Pancreas (tissue), 10 donors: ENCODE measurements at regions not wholly inside any gene's neighbourhood (a gene's known extent, or its start where the extent isn't known, plus 50 kb on each side); places are given as distances from the start of the nearest gene placed in this dataset.

Source experiments
- ATAC-seq, 4 donors: fragments of 200-7000 bp; cut with Tn5 transposase; one replicate each; pipeline versions ENCODE4 v1.8.0 to v1.9.1; 2020; ENCODE audit warnings: mild to moderate bottlenecking in 4 of 4, moderate library complexity in 4 of 4
- DNase-seq, 6 donors: peaks; one replicate each; pipeline ENCODE4 v3.0.0-alpha.2; 2020
- FAIRE-seq: peaks from 2 replicates; lab custom pipeline; 2012; peaks lifted over from hg19 to GRCh38; lab: Jason Lieb, UNC
- H3K27ac ChIP-seq, 4 donors: fragments of 200-600 bp; sonication (generic); 1 replicate in 3 of 4; 2 replicates in 1 of 4; pipeline versions ENCODE4 v1.5.0 to v1.8.0; 2020
- H3K27me3 ChIP-seq, 4 donors: fragments of 200-600 bp; one replicate each; pipeline ENCODE4 v1.8.0; 2021
- H3K36me3 ChIP-seq, 3 donors: fragments of 200-600 bp; sonication (generic) in 1 of 3; one replicate each; pipeline versions ENCODE4 v1.5.0 to v1.8.0; 2020 to 2021
- H3K4me1 ChIP-seq, 3 donors: fragments of 200-600 bp; one replicate each; pipeline ENCODE4 v1.8.0; 2021
- H3K4me3 ChIP-seq, 4 donors: fragments of 200-600 bp; sonication (generic) in 2 of 4; one replicate each; pipeline versions ENCODE4 v1.5.0 to v1.8.0; 2020 to 2021
- H3K9me3 ChIP-seq, 4 donors: fragments of 200-600 bp; one replicate each; pipeline ENCODE4 v1.8.0; 2021
- CTCF ChIP-seq, 4 donors: fragments of 200-600 bp; sonication (generic) in 3 of 4; IDR thresholded peaks; one replicate each; pipeline versions ENCODE4 v1.5.0 to v1.8.0; 2021; ENCODE audit warnings: antibody characterized with exemption in 4 of 4
- WGBS, 2 donors: extraction: QIAGEN DNeasy Blood & Tissue Kit; methylation state at CpG; one replicate each; pipeline ENCODE4 v1.1.7; 2013; 5-methylcytosine and 5-hydroxymethylcytosine counted together
- intact Hi-C, 3 donors: fragments of 100-400 bp; cut with DNase I; formaldehyde crosslinking; loops; one replicate each; pipeline versions ENCODE4 v1.11.1 to v1.14.2; 2022
- donor health status: healthy with polysubstance abuse.
- donor health status: DM: no; HTN: no; CAD: no; lungs with moderate emphysema.
- donor health status: DM: no; HTN: no; CAD: no.
- donor health status: control.
- donor health status: control.
- donor health status: Bipolar disorder and iron deficiency.
- donor health status: DM: yes; HTN: yes; CAD: no.
- donor health status: DM: no; HTN: no; CAD: no.
- donor health status: DM: no; HTN: no; CAD: no.
- donor health status: DM: yes; HTN: yes; CAD: no.

- DNase-seq, result no peak
- Histone ChIP-seq H3K36me3 (no peaks in the 10 kb centered on the region), H3K4me1 (no peaks in the 10 kb centered on the region), H3K27ac (no peak overlapping the region), H3K4me3 (no peak overlapping the region), H3K9me3 (no peaks in the 10 kb centered on the region), H3K27me3 (no peaks in the 10 kb centered on the region)
- no peak for ATAC-seq
- TF ChIP-seq CTCF (IDR thresholded peaks at IDR 0.05), result no peak
- WGBS, 2 donors, result 18 to 35% methylated on average over 1 of the region's 1 CpG
- no peak for FAIRE-seq
- intact Hi-C loops, result no loop called here
These were observed 461.6 kb downstream of the GABRG2 start for GRCh38 chr5:162529209-162529608.

GRCh38 chr5:162529886-162530285 lies 462.3 kb downstream of the GABRG2 start:
- FAIRE-seq (no peak), ATAC-seq (no peak), DNase-seq (no peak)
- intact Hi-C loops, result no loop called here
- H3K27ac ChIP-seq, result no peak overlapping the region
- H3K4me1 ChIP-seq, result no peaks in the 10 kb centered on the region
- TF ChIP-seq CTCF (IDR thresholded peaks at IDR 0.05), result no peak
- no peaks in the 10 kb centered on the region for H3K36me3 ChIP-seq
- no peaks in the 10 kb centered on the region for H3K27me3 ChIP-seq
- no peak overlapping the region for H3K4me3 ChIP-seq
- H3K9me3 ChIP-seq, result no peaks in the 10 kb centered on the region
- WGBS, 2 donors, result 72 to 95% methylated on average over 2 of the region's 2 CpGs

GRCh38 chr5:162543437-162543836 lies 475.9 kb downstream of the GABRG2 start:
- no peaks in the 10 kb centered on the region for H3K4me1 ChIP-seq
- ATAC-seq, result no peak
- H3K9me3 ChIP-seq, result no peaks in the 10 kb centered on the region
- H3K4me3 ChIP-seq, result no peak overlapping the region
- intact Hi-C loops, result no loop called here
- no peak for DNase-seq
- no peaks in the 10 kb centered on the region for H3K36me3 ChIP-seq
- FAIRE-seq, result no peak
- no peak for TF ChIP-seq CTCF (IDR thresholded peaks at IDR 0.05)
- no peaks in the 10 kb centered on the region for H3K27me3 ChIP-seq
- H3K27ac ChIP-seq, result no peak overlapping the region
- 57 to 81% methylated on average over 2 of the region's 2 CpGs for WGBS, 2 donors

GRCh38 chr5:162544905-162545304 lies 477.3 kb downstream of the GABRG2 start:
- Histone ChIP-seq H3K9me3 (no peaks in the 10 kb centered on the region), H3K36me3 (no peaks in the 10 kb centered on the region), H3K27ac (no peak overlapping the region), H3K27me3 (no peaks in the 10 kb centered on the region), H3K4me1 (no peaks in the 10 kb centered on the region), H3K4me3 (no peak overlapping the region)
- FAIRE-seq (no peak), DNase-seq (no peak), ATAC-seq (no peak)
- TF ChIP-seq CTCF (IDR thresholded peaks at IDR 0.05), result no peak
- intact Hi-C loops, result no loop called here
- WGBS, 2 donors, result 64 to 86% methylated on average over 2 of the region's 2 CpGs

GRCh38 chr5:162550236-162550635 lies 482.7 kb downstream of the GABRG2 start:
- Histone ChIP-seq H3K27ac (no peak overlapping the region), H3K36me3 (no peaks in the 10 kb centered on the region), H3K27me3 (no peaks in the 10 kb centered on the region), H3K4me3 (no peak overlapping the region), H3K4me1 (no peaks in the 10 kb centered on the region), H3K9me3 (no peaks in the 10 kb centered on the region)
- 68 to 87% methylated on average over 13 of the region's 13 CpGs for WGBS, 2 donors
- no peak for TF ChIP-seq CTCF (IDR thresholded peaks at IDR 0.05)
- intact Hi-C loops, result no loop called here
- FAIRE-seq (no peak), ATAC-seq (no peak), DNase-seq (no peak)
